HG03439 (cell line): ENCODE measurements at regions not wholly inside any gene's neighbourhood (a gene's known extent, or its start where the extent isn't known, plus 50 kb on each side); places are given as distances from the start of the nearest gene placed in this dataset.

ENCODE experiments used
- ATAC-seq: cut with Tn5 transposase; IDR thresholded peaks from one replicate; pipeline ENCODE4 v1.9.1; 2021; ENCODE audit warnings: mild to moderate bottlenecking, moderate library complexity; ENCODE audit not compliant: unreplicated experiment

- no peak for ATAC-seq
Measured at GRCh38 chr15:66848116-66848515, 146.1 kb downstream of the SMAD6 start.

GRCh38 chr15:66848686-66849392 is 146.8 kb downstream of the SMAD6 start:
- no peak for ATAC-seq

GRCh38 chr15:66849393-66849745 is 147.3 kb downstream of the SMAD6 start:
- no peak for ATAC-seq

DNA sequence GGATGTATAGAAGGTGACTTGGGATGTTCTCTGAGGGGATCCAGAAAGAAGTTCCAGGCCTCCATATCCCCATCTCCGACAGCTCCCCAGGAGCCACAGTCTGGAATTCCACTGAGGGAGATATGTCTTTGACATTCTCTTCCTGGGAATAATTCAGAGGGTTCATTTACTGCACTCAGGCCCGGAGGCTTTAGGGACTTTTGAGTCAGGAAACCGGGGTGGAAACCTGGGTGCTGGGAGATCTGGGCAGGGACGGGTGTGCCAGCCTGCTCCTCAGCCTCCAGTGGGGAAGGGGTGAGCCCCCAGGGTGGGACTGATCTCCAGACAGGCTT is 147.7 kb downstream of the SMAD6 start:
- ATAC-seq: no peak

GRCh38 chr15:66850078-66850991 is 148.3 kb downstream of the SMAD6 start:
- no peak for ATAC-seq

GRCh38 chr15:66850996-66851310 is 148.9 kb downstream of the SMAD6 start:
- ATAC-seq: no peak

DNA sequence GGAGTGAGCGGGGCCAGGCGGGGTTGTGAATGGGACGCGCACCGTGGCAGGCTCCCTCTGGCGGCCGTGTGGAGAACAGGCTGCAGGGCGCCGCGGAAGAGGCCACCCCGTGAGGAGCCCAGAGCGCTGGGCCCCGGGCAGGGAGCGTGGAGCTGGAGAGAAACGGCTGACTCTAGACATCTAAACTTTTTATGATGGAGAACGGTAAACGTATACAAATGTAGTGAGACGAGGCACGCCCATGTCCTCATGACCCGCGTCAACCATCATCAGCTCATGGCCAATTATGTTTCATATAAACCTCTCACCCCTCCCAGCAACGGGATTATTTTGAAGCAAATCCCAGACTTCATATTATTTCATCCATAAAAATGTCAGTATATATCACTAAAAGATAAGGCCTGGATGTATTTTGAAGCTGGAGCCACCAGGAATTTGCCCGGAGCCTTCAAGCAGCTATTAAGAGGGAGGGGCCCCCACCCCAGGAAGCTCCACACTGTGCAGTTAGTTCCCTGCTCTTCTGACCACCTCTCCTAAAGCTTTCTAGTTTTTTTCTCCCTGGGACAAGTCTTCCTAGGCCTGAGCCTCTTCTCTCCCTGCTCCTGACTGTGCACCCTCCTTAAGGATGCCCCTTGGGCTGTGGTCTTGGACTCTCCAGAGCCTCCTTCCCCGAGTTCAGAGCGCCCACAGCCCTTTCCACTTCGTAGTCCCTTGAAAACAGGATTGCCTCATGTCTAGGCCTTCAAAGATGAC is 149.5 kb downstream of the SMAD6 start:
- no peak for ATAC-seq

GRCh38 chr15:66852064-66852905 is 150.2 kb downstream of the SMAD6 start:
- ATAC-seq: no peak

- ATAC-seq: no peak
Measured at GRCh38 chr15:66854012-66854965, 152.3 kb downstream of the SMAD6 start.

- ATAC-seq: no peak
Measured at GRCh38 chr15:66855041-66855440, 153.0 kb downstream of the SMAD6 start.

DNA sequence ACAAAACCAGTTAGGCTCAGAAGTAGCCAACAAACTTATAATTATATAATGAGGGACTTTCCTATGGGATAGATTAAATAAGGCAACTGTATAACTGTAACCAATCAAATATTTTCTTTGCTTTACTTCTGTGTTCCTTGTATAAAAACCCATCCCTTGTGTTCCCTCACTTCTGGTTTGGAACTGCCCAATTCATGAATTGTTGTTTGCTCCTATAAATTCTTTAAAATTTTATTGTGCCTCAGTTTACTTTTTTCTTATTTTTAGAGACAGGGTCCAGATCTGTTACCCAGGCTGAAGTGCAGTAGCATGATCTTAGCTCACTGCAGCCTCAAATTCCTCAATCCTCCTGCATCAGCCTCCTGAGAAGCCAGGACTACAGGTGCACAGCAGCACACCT is 155.7 kb downstream of the SMAD6 start:
- no peak for ATAC-seq

GRCh38 chr15:66858423-66859207 is 156.6 kb downstream of the SMAD6 start:
- ATAC-seq: no peak

GRCh38 chr15:66859688-66860253 is 157.7 kb downstream of the SMAD6 start:
- no peak for ATAC-seq

- no peak for ATAC-seq
Measured at GRCh38 chr15:66860844-66861243, 158.8 kb downstream of the SMAD6 start.

GRCh38 chr15:66862111-66862939 is 160.3 kb downstream of the SMAD6 start:
- no peak for ATAC-seq

- no peak for ATAC-seq
Measured at GRCh38 chr15:66862940-66863335, 160.9 kb downstream of the SMAD6 start.

DNA sequence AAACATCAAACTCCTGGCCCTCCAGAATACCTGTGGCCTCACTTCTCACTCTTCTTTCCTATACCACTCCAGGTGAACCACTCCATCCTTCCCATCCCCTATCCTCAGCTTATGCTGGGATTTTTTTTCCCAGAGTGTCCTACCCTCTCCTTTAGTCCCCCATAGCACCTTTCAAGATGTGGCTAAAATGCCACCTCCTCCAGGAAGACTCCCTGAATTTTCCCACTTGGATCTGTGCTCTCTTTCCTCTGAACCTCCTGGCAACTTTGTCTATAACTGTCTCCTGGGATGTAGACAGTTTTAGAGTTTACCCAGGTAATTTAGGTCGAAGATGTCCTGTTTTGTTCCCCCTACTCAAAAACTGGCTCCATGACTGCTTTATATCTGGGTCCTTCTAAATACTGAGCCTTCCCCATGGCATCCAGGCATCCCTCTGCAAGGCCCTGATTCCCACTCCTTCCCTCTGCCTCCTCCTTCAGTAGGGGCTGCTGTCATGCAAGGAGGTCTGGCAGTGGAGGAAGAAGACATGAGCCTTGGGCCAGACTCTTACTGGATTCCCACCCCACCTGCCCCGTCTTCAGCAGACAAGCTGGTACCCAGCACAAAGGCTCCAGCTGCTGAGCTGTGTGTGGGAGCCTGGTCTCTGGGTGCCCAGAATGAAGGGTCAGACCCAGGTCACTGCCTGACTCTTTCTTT is 161.5 kb downstream of the SMAD6 start:
- ATAC-seq: no peak
